Thyroid gland (tissue), 4 donors: ENCODE measurements at regions not wholly inside any gene's neighbourhood (a gene's known extent, or its start where the extent isn't known, plus 50 kb on each side); places are given as distances from the start of the nearest gene placed in this dataset.

ENCODE experiments used
- DNase-seq, 2 donors: peaks; one replicate each; pipeline ENCODE4 v3.0.0-alpha.2; 2019
- H3K27ac ChIP-seq, 3 donors: fragments of 200-600 bp; sonication (generic); 1 replicate in 2 of 3; 2 replicates in 1 of 3; pipeline ENCODE4 v1.5.1; 2016 to 2019; ENCODE audit warnings: mild to moderate bottlenecking in 1 of 3, moderate library complexity in 1 of 3
- H3K27me3 ChIP-seq: fragments of 200-600 bp; sonication (generic); one replicate; pipeline ENCODE4 v1.5.1; 2019
- H3K36me3 ChIP-seq, 2 donors: fragments of 200-600 bp; sonication (generic); one replicate each; pipeline ENCODE4 v1.5.1; 2016 to 2019
- H3K4me1 ChIP-seq, 2 donors: fragments of 200-600 bp; sonication (generic); one replicate each; pipeline ENCODE4 v1.5.1; 2017 to 2019
- H3K4me3 ChIP-seq, 3 donors: fragments of 200-600 bp; sonication (generic); replicated peaks in 1 of 3; 1 replicate in 2 of 3; 2 replicates in 1 of 3; pipeline ENCODE4 v1.5.1; 2016; ENCODE audit warnings: mild to moderate bottlenecking in 1 of 3
- H3K9me3 ChIP-seq: fragments of 200-600 bp; sonication (generic); one replicate; pipeline ENCODE4 v1.5.1; 2017
- CTCF ChIP-seq, 6 experiments: fragments of 200-600 bp in 3 of 6; fragments of 450-650 bp in 3 of 6; sonication (generic) in 3 of 6; IDR thresholded peaks; one replicate each; pipeline ENCODE4 v1.5.1; 2016 to 2019; ENCODE audit warnings: antibody characterized with exemption in 6 of 6, mild to moderate bottlenecking in 2 of 6, inconsistent platforms in 1 of 6, moderate library complexity in 1 of 6
- POLR2A ChIP-seq, 2 donors: fragments of 450-650 bp; IDR thresholded peaks; one replicate each; pipeline ENCODE4 v1.6.1; 2017; ENCODE audit warnings: antibody characterized with exemption in 2 of 2, mild to moderate bottlenecking in 2 of 2, moderate library complexity in 1 of 2
- WGBS, 2 donors: methylation state at CpG; one replicate each; pipeline ENCODE4 v1.1.5; 2017; 5-methylcytosine and 5-hydroxymethylcytosine counted together
- intact Hi-C: fragments of 100-400 bp; cut with DNase I; formaldehyde crosslinking; loops from one replicate; pipeline ENCODE4 v1.15.1; 2023

GRCh38 chr15:47824147-47824546 lies 106.8 kb downstream of the SEMA6D start:
- DNase-seq = no peak
- Histone ChIP-seq H3K9me3 (no peaks in the 10 kb centered on the region), H3K27ac (no peak overlapping the region), H3K36me3 (no peaks in the 10 kb centered on the region), H3K27me3 (no peaks in the 10 kb centered on the region), H3K4me3 (no peak overlapping the region), H3K4me1 (peaks cover 12 to 31% of the 10 kb centered on the region in 2 donors)
- WGBS, 2 donors = 89 to 94% methylated on average over 4 of the region's 4 CpGs
- no peak for TF ChIP-seq CTCF (IDR thresholded peaks at IDR 0.05)
- no peak for TF ChIP-seq POLR2A (IDR thresholded peaks at IDR 0.05)
- intact Hi-C loops = no loop called here

GRCh38 chr15:47829667-47830066 lies 112.4 kb downstream of the SEMA6D start:
- H3K4me3 ChIP-seq = no peak overlapping the region
- no peak overlapping the region for H3K27ac ChIP-seq
- DNase-seq = no peak
- H3K4me1 ChIP-seq = no peaks in the 10 kb centered on the region
- TF ChIP-seq CTCF (IDR thresholded peaks at IDR 0.05) = no peak
- no peak for TF ChIP-seq POLR2A (IDR thresholded peaks at IDR 0.05)
- no peaks in the 10 kb centered on the region for H3K36me3 ChIP-seq
- H3K27me3 ChIP-seq = no peaks in the 10 kb centered on the region
- intact Hi-C loops = no loop called here
- H3K9me3 ChIP-seq = no peaks in the 10 kb centered on the region
- 81 to 86% methylated on average over 1 of the region's 1 CpG for WGBS, 2 donors

- no peaks in the 10 kb centered on the region for H3K36me3 ChIP-seq
- intact Hi-C loops = no loop called here
- no peak for TF ChIP-seq POLR2A (IDR thresholded peaks at IDR 0.05)
- TF ChIP-seq CTCF (IDR thresholded peaks at IDR 0.05) = no peak
- H3K4me3 ChIP-seq = no peak overlapping the region
- H3K27me3 ChIP-seq = no peaks in the 10 kb centered on the region
- H3K9me3 ChIP-seq = no peaks in the 10 kb centered on the region
- no peaks in the 10 kb centered on the region for H3K4me1 ChIP-seq
- WGBS, 2 donors = 83% methylated on average over 1 of the region's 1 CpG
- DNase-seq = no peak
- H3K27ac ChIP-seq = no peak overlapping the region
These were observed 116.8 kb downstream of the SEMA6D start for GRCh38 chr15:47834093-47834492.

GRCh38 chr15:47839233-47839825 lies 122.0 kb downstream of the SEMA6D start:
- H3K4me1 ChIP-seq = no peaks in the 10 kb centered on the region
- TF ChIP-seq CTCF (IDR thresholded peaks at IDR 0.05) (no peak), POLR2A (IDR thresholded peaks at IDR 0.05) (no peak)
- no peaks in the 10 kb centered on the region for H3K27me3 ChIP-seq
- no peak for DNase-seq
- no peak overlapping the region for H3K27ac ChIP-seq
- H3K36me3 ChIP-seq = no peaks in the 10 kb centered on the region
- no peak overlapping the region for H3K4me3 ChIP-seq
- intact Hi-C loops = no loop called here
- no peaks in the 10 kb centered on the region for H3K9me3 ChIP-seq
- WGBS, 2 donors = 81% methylated on average over 6 of the region's 6 CpGs

GRCh38 chr15:47843124-47843663 lies 125.9 kb downstream of the SEMA6D start:
- Histone ChIP-seq H3K27ac (no peak overlapping the region), H3K4me1 (no peaks in the 10 kb centered on the region), H3K36me3 (no peaks in the 10 kb centered on the region), H3K4me3 (no peak overlapping the region), H3K27me3 (no peaks in the 10 kb centered on the region), H3K9me3 (no peaks in the 10 kb centered on the region)
- TF ChIP-seq POLR2A (IDR thresholded peaks at IDR 0.05) = no peak
- no peak for TF ChIP-seq CTCF (IDR thresholded peaks at IDR 0.05)
- 92 to 96% methylated on average over 4 of the region's 4 CpGs for WGBS, 2 donors
- intact Hi-C loops = no loop called here
- no peak for DNase-seq
